AG08396 (cell line): ENCODE measurements at regions not wholly inside any gene's neighbourhood (a gene's known extent, or its start where the extent isn't known, plus 50 kb on each side); places are given as distances from the start of the nearest gene placed in this dataset.
"Not testable (repeated sequence)": the region's sequence is repeated elsewhere in the genome, so short reads cannot be mapped to it uniquely, and the experiment has no call there.

ENCODE experiments used
- DNase-seq: peaks from one replicate; pipeline ENCODE4 v3.0.0; 2012; ENCODE audit warnings: low spot score, mixed read lengths

GRCh38 chr4:149039786-149040185 is 597.6 kb upstream of the NR3C2 start:
- not testable (repeated sequence) for DNase-seq

DNA sequence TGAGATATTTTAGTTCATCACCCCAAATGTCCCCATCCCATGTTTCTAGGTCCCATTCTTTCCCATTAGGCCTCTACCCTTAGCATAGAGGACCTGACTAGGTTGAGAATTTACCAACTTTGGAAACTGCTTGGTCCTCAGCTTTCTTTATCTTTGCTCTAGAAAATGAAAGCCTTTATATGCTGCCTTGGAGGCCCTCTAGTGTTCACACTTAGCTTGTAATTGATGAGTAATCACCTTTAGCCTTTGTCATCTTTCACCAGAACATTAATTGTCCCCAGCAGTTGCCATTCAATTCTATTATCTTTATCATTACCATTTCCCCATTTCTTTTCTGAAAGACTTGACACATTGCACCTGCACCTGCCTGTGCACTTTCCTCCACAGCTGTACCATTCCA is 589.2 kb upstream of the NR3C2 start:
- no peak for DNase-seq

DNA sequence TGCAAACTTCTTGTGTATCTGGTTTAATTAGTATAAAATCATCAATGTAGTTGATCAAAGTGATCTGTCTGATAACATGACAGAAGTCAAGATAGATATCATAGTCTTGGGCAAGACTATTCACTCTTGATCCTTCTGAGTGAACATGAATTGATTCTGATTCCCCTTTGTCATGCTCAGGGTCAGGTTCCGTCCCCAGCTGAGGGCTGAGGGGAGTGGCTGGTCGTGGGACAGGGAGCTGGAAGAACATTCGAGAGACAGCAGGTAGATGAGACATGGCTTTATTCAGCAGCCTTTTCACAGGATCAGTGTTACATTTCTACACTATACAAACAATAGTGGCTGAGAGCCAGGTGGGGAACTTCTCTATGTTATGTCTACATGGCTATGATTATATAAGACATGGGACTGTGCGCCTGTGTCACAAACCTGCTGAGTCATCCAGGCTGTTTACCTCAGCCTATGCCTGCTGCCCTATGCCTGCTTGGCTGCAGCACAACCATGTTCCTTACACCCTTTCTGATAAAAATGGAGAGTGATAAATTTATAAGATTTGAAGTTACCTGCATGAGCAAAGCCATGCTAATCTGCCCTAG is 586.9 kb upstream of the NR3C2 start:
- DNase-seq, result no peak

- DNase-seq, result no peak
These were observed 584.5 kb upstream of the NR3C2 start for GRCh38 chr4:149026696-149027095.

DNA sequence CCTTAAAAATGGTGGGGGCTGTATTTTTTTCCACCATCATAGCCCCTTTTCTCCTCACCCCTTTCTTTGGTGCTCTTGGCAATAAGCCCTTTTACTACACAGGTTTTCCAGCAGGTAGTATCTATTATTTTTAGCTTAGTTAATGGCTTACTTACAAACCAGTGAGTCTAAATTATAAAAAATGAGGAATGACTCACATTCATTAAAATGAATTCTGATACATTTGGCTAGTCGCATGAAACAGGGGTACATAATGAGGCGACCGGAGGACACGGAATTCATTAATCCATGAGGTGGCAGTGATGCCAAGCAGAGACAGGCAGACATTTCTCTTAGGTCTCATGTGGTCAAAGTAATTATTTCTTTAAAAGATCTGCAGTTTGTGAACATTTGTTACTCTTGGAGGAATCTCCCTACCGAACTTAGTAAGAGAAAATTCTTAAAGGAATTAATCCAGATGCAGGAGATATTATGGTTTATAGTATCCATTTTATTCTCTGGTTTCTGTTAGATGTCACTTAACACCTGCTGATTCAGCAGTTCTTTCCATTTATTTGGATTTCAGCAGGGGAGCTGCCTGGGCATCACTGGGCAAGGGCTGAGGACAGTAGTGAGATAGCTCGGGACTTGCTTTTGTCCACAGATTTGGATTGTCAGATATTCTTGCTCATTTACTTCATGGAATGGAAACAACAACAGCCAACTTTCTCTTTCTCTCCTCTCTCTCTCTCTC is 575.0 kb upstream of the NR3C2 start:
- no peak for DNase-seq

- no peak for DNase-seq
These were observed 567.0 kb upstream of the NR3C2 start for GRCh38 chr4:149009223-149009622.

GRCh38 chr4:149008415-149009025 is 566.3 kb upstream of the NR3C2 start:
- DNase-seq, result no peak

- no peak for DNase-seq
These were observed 563.0 kb upstream of the NR3C2 start for GRCh38 chr4:149005191-149005590.

- DNase-seq, result no peak
These were observed 557.7 kb upstream of the NR3C2 start for GRCh38 chr4:148999924-149000323.

DNA sequence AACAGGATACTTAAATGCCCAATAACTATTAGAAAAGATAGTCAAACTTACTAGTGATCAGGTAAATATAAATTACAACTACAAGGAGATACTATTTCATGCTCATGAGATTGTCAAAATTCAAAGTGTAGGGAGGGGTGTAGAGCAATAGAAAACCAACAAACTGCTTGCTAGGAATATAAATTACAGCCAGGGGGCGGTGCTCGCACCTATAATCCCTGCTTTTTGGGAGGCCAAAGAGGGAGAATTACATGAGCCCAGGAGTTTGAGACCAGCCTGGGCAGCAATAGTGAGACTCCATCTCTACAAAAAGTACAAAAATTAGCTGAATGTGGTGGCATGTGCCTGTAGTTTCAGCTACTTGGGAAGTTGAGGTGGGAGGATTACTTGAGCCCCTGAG is 556.5 kb upstream of the NR3C2 start:
- no peak for DNase-seq

GRCh38 chr4:148986951-148987350 is 544.7 kb upstream of the NR3C2 start:
- DNase-seq, result no peak

GRCh38 chr4:148984951-148985350 is 542.7 kb upstream of the NR3C2 start:
- DNase-seq, result no peak

- no peak for DNase-seq
These were observed 540.0 kb upstream of the NR3C2 start for GRCh38 chr4:148982200-148982599.

- DNase-seq, result no peak
These were observed 538.7 kb upstream of the NR3C2 start for GRCh38 chr4:148980782-148981480.

- no peak for DNase-seq
These were observed 536.1 kb upstream of the NR3C2 start for GRCh38 chr4:148978301-148978700.

DNA sequence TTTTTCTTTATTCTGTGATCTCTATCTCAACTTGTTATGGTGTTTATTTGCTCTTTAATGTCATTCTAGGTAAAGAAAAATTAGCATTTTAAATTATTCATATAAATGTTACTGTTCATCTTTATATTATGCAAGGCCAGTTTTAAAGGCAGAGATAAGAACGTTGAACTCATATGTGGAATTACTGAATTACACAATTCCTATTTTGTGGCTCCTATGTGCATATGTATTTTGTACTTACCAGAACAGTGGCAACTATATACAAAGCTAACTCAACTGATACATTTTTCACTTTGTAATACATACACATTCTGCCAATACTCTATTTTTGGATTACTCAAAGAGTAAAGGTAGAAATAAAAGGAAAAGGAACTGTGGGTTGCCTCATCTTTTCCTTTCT is 533.2 kb upstream of the NR3C2 start:
- DNase-seq, result no peak

DNA sequence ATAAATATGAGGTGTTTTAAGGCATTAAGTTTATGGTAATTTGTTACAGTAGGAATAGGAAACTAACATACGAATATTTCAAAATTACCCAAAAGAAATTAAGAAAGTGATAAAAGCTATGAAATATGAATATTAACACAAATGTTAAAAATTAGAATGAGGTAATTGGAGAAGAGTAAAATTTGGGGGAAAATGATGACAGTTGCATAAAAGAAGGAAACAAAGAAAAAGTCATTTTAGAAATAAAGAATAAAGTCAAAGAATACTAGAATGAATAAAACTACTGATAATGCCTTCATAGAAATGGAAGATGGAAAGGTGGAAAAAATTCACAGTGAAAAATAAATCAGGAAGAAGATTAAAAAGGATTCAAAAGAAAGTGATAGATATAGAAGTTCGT is 522.9 kb upstream of the NR3C2 start:
- DNase-seq, result no peak

DNA sequence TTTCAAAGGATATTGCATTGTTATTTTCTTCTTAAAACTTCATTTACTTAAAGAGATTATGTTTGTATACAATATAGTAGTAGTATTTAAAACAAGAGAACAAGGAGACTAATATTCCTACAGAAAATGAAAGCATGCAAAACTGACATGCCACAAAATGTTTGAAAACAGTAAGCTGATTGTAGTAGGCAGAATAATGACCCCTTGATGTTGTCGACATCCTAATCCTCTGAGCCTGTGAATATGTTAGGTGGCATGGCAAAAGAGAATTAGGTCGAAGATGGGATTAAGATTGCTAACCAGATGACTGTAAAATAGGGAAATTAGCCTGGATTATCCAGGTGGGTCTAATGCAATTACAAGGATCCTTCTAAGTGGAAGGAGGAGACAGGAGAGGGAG is 522.2 kb upstream of the NR3C2 start:
- no peak for DNase-seq

DNA sequence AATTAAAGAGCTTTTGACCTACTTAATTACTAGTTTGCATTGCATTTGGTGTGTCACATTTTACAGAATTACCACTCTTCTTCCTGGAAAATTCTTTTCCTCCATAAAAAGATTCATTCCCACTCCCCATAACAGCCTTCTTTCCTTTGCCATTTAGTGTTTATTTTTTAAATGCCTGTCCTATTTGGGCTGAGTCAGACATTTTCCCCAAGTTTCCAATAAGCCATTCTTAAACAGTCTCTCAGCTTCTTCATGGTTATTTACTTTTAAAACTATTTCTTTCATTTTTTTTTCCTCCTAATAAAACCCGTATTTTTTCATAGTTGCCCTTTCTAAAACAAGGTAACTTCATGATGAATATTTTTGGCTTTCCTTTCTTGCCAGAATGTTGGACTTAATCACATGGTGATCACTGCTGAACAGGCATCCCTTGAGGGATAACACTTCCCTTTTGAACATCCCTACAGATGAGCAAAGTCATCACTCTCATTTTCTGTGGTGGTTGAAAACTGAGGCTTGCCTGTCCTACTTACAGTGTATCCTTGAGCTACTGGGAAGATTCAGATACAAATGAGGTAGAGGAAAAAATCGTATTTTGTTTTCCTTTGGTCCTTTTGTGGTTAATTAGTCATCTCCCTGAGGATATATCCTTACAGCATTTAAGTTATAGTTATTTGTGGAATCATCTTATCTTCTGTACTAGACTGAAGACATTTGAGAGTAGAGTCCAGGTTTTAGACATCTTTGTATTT is 520.5 kb upstream of the NR3C2 start:
- no peak for DNase-seq

GRCh38 chr4:148961526-148961925 is 519.3 kb upstream of the NR3C2 start:
- DNase-seq, result no peak

- DNase-seq, result no peak
These were observed 516.1 kb upstream of the NR3C2 start for GRCh38 chr4:148958317-148958716.
